ENCODE measurements at regions not wholly inside any gene's neighbourhood (a gene's known extent, or its start where the extent isn't known, plus 50 kb on each side); places are given as distances from the start of the nearest gene placed in this dataset.

GRCh38 chr14:55819610-55820304 lies 239.8 kb downstream of the KTN1 start:
- TF ChIP-seq SP1 (IDR thresholded peaks at IDR 0.05) (no peak), CTBP1 (IDR thresholded peaks at IDR 0.05; ENCODE audit: borderline replicate concordance) (no peak), FOXA1 (IDR thresholded peaks at IDR 0.05) (no peak), BHLHE40 (IDR thresholded peaks at IDR 0.05; ENCODE audit: borderline replicate concordance) (no peak), FOXK2 (IDR thresholded peaks at IDR 0.05) (no peak), NFRKB (IDR thresholded peaks at IDR 0.05) (no peak), ELF4 (IDR thresholded peaks at IDR 0.05) (no peak), FOXM1 (IDR thresholded peaks at IDR 0.05; ENCODE audit: borderline replicate concordance) (no peak), L3MBTL2 (conservative IDR thresholded peaks at IDR 0.05) (no peak), SUZ12 (IDR thresholded peaks at IDR 0.05) (no peak), ZNF384 (IDR thresholded peaks at IDR 0.05) (no peak)
- TF ChIP-seq, protein P1, sequence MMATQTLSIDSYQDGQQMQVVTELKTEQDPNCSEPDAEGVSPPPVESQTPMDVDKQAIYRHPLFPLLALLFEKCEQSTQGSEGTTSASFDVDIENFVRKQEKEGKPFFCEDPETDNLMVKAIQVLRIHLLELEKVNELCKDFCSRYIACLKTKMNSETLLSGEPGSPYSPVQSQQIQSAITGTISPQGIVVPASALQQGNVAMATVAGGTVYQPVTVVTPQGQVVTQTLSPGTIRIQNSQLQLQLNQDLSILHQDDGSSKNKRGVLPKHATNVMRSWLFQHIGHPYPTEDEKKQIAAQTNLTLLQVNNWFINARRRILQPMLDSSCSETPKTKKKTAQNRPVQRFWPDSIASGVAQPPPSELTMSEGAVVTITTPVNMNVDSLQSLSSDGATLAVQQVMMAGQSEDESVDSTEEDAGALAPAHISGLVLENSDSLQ (IDR thresholded peaks at IDR 0.05): no peak

Measured in HEK293T (cell line).